NOMO-1 treated with DMSO at 0.1 percent for 48 hours (cell line): ENCODE measurements at regions not wholly inside any gene's neighbourhood (a gene's known extent, or its start where the extent isn't known, plus 50 kb on each side); places are given as distances from the start of the nearest gene placed in this dataset.

ENCODE experiments used
- DNase-seq: peaks from one replicate; lab custom pipeline; 2025; ENCODE audit not compliant: unreplicated experiment; lab: John Stamatoyannopoulos, UW

DNA sequence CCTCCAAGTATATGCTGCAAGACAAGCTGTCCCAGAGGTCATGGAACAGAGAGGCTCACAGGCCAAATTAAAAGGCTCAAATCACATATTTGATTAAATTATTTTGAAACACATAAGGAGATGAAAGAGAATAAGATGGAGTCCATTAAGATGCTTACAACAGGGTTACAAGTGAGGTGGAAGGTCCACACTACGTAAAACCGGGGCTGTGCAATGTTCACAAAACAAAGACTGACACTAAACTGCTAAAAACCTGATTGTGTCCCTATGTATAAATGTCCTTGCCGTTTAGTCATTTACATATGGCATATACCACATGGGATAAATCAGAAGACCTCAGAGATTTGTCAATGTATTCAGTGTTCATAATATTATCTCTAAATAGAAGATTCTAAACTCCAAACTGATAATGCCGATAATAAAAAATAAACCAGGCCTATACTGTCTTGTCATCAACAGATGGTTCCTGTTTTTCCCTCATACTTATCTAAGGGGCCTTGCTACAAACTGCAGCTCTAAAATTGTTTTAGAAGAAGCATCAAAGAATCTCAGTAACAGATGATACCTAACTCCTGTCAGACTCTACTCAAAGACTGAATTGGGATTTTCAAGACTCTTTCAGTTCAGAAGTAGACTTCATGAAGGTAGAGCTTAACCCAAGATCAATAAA is 51.8 kb upstream of the RIPOR2 start:
- peak; percentile 27 for DNase-seq

DNA sequence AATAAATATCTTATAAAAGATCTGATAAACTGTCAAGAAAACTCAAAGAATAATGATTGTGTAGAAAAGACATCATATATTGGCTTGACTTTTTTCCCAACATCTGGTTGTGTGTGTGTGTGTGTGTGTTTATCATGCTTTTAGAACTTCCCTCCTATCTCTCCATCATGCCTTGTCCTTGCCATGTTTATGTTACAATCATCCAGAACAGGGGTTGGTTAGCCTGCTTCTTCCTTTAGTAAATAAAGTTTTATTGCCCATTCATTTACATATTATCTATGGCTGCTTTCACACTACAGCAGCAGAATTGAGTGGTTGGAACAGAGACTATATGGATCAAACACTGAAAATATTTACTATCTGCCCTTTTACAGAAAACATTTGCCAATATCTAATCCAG is 52.8 kb upstream of the RIPOR2 start:
- no peak for DNase-seq

- no peak for DNase-seq
Observed at GRCh38 chr6:24990236-24990845, 54.6 kb upstream of the RIPOR2 start.

DNA sequence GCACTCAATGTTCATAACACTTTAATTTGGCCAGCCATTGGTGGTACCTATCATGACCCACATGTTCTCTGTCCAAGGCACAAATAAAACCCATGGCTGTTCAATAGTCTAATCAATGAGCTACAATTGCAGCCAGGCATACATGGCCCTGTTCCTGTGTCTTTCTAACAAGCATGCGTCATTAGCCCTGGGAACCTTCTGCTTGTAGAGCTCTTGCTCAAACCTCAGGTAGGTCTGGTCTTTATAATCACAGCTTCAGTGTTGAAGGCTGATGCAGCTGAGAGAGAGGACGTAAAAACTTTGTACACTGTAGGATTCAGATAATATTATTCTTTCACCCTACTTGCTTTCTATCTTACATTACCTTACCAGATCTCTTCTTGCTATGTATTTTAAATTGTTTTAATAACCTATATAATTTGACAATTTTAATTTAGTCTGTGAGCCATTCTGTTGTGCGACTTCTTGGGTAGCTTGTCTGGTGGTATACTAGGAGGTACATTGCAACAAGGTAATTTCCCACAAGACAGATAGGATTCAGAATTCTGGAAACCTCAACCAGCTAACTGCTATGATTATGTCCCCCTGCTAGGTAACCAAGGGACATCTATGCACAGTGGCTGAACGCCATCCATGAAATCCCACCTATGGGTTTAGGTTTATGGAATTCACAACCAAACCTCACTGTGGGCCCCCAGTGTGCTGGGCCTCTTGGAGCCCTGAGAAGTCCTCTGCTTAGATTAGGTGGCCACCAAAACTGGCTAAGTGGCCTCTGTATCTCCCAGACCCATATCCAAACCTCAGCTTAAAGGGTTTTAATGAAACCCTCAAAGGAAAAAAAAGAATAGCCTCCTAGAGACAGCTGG is 55.4 kb upstream of the RIPOR2 start:
- DNase-seq, result no peak

- peak; percentile 85 for DNase-seq
Observed at GRCh38 chr6:24991810-24992467, 56.2 kb upstream of the RIPOR2 start.

- DNase-seq, result no peak
Observed at GRCh38 chr6:24994812-24995211, 59.1 kb upstream of the RIPOR2 start.

DNA sequence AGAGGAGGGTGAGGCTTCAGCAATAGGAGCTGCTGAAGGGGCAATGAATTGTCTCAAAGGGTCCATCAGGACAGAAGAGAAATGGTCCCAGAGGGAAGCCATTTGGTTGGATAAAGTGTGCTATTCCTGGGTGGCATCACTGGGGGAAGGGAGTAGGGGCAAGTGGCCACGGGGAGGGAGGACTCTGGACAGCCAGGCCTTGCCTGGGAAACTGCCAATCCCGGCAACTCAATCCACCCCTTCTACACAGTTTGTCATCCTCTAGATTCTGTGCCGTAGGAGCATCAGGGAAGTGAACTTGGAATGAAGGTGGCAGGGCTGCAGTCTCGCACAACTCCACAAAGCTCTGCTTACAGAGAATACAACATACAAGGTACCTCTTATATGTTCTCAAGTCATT is 59.5 kb upstream of the RIPOR2 start:
- DNase-seq, result no peak

DNA sequence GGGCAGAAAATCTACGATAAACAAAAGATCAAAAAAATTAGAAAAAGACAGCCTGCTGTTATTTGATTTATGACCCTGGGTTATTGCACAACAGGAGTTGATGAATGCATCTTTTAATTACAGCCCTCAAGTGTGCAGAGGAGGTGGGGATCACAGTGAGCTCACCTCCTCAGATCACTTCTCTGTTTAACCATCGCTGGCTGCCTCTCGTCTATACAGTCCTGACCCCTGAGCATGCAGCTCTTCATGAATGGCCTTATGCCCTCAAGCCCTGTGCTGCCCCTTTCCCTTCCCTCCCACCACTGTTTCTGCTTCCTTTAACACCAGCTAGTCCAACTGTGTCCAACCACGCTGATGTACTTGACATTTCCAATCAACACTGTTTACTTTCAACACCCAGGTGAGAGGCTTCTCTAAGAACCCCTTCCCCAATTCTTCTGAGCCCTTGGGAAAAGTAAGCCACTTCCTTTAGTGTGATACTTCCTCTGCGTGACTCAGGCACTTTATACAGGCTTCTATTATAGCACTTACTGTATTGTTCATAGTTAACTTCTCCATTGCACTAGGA is 60.6 kb upstream of the RIPOR2 start:
- DNase-seq, result peak; percentile 80

DNA sequence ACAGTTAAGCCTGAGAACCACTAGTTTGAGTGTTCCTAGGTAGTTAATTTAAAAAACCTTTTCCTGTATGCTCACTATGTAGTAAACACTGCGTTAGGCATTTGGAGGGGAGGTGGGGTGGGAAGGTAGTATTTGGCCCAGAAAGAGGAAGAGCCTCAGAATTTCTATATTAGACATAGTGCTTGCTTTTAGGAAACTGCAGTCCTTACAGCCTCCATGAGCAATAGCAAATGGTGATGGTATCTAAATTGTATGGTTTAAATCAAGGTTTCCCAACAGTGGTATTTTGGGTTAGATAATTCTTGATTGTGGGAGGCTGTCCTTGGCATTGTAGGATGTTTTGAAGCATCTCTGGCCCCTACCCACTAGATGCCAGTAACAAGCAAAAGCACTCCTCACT is 61.5 kb upstream of the RIPOR2 start:
- DNase-seq, result peak; percentile 57

GRCh38 chr6:24997905-24998304 is 62.1 kb upstream of the RIPOR2 start:
- peak; percentile 13 for DNase-seq

GRCh38 chr6:25002326-25003091 is 66.7 kb upstream of the RIPOR2 start:
- DNase-seq, result no peak

GRCh38 chr6:25004357-25004756 is 68.6 kb upstream of the RIPOR2 start:
- no peak for DNase-seq

GRCh38 chr6:25005010-25005409 is 69.2 kb upstream of the RIPOR2 start:
- no peak for DNase-seq

- DNase-seq, result no peak
Observed at GRCh38 chr6:25006075-25006474, 70.3 kb upstream of the RIPOR2 start.

- DNase-seq, result peak; percentile 97
Observed at GRCh38 chr6:25006565-25007001, 70.8 kb upstream of the RIPOR2 start.

DNA sequence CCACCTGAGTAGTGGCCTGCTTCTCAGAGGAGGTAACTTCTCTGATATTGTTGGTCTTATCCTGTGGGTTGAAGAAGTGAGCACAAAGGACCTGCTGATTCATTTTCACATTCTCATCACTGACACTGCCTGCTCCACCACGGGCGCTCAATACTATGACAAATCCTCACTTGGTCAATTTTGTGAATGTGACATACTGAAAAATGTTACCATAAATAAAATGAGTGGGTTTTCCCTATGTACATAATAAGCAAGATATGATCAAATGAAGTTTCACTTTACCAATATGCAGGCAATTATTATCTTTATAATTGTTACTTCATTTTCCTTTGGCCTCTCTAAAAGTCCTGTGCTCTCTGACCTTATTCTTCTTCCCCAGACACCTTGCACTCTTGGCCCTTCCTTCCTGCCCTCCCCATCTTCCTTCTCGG is 71.5 kb upstream of the RIPOR2 start:
- peak; percentile 40 for DNase-seq

DNA sequence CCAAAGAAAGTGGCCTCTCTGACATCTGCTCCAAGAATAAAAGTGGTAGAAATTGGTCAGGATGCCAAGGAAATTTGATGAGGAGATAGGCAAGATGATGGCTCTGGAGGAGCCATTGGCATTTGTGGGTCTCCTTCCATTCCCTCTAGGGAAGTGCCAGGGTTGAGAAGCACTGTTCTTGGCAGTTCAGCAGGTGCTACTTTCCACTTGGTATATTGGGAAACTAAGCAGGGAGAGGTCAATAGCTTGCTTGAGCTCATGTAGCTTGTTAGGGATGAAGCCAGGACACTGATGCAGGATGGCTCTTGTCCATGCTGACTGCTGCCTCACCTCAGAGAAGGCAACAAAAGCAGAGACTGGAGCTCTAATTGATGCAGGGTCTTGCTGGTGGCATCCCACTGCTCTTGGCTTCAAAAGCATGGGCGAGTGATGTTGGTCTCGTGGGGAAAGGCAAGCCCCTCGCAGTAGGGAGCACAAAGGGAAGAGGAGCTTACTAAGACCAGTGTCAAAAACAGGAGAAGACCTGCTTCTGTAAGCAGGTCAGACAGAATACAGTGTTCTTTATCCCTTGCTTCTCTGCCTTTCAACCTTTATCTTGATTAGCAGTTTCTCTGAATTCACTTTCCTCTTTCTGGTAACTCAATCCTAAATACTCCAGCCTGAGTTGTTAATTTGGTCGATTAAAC is 73.1 kb upstream of the RIPOR2 start:
- DNase-seq, result no peak

- DNase-seq, result no peak
Observed at GRCh38 chr6:25009393-25009710, 73.6 kb upstream of the RIPOR2 start.

DNA sequence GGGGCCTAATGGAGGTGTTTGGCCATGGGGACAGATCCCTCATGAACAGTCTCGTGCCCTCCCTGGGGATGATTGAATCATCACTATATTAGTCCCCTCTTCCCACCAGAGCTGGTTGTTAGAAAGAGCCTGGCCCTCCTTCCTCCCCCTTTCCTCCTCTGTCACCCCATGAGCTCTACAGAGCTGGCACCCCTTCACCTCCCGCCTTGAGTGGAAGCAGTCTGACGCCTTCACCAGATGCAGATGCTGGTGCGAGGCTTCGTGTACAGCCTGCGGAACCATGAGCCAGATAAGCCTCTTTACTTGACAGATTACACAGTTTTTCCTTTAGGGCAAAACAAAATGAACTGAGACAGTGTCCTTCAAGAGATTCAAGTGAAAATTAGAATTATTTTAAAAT is 74.4 kb upstream of the RIPOR2 start:
- no peak for DNase-seq
